HepG2 (cell line): ENCODE measurements at regions not wholly inside any gene's neighbourhood (a gene's known extent, or its start where the extent isn't known, plus 50 kb on each side); places are given as distances from the start of the nearest gene placed in this dataset.

Source experiments
- ETV5 ChIP-seq: IDR thresholded peaks from 2 replicates; pipeline ENCODE4 v1.6.1; 2018; ENCODE audit warnings: missing biosample characterization, missing genetic modification reagents, inconsistent platforms, borderline replicate concordance
- FOXK1 ChIP-seq: sonication (generic); formaldehyde crosslinking; IDR thresholded peaks from 2 replicates; pipeline ENCODE4 v1.4.0; 2020; ENCODE audit warnings: low read depth, missing genetic modification reagents, borderline replicate concordance
- HNF4G ChIP-seq, 2 experiments: sonication (generic) in 1 of 2; formaldehyde crosslinking in 1 of 2; IDR thresholded peaks; 2 replicates each; pipeline versions ENCODE4 v1.4.0 to v1.6.1; 2011 to 2020; ENCODE audit warnings: borderline replicate concordance in 2 of 2, low read depth in 2 of 2, mild to moderate bottlenecking in 2 of 2, low read length in 1 of 2, missing genetic modification reagents in 1 of 2, moderate library complexity in 1 of 2
- HNRNPL ChIP-seq: fragments of 200-400 bp; formaldehyde crosslinking; IDR thresholded peaks from 2 replicates; pipeline ENCODE4 v1.6.1; 2017; ENCODE audit warnings: mild to moderate bottlenecking, low read depth, low read length
- HOXA5 ChIP-seq: sonication (generic); formaldehyde crosslinking; IDR thresholded peaks from 2 replicates; pipeline ENCODE4 v1.4.0; 2020; ENCODE audit warnings: missing genetic modification reagents
- KDM4B ChIP-seq: sonication (generic); formaldehyde crosslinking; IDR thresholded peaks from 2 replicates; pipeline ENCODE4 v1.4.0; 2020; ENCODE audit warnings: missing genetic modification reagents
- MIXL1 ChIP-seq: IDR thresholded peaks from 2 replicates; pipeline ENCODE4 v1.6.1; 2016
- NFIC ChIP-seq: IDR thresholded peaks from 2 replicates; pipeline ENCODE4 v1.6.1; 2012; ENCODE audit warnings: mild to moderate bottlenecking, low read length, inconsistent platforms
- NONO ChIP-seq, 2 experiments: fragments of 450-650 bp in 1 of 2; sonication (generic) in 1 of 2; formaldehyde crosslinking in 1 of 2; IDR thresholded peaks in 1 of 2; conservative IDR thresholded peaks in 1 of 2; 2 replicates each; pipeline versions ENCODE4 v1.6.1 to v1.8.0; 2017 to 2022; ENCODE audit warnings: mild to moderate bottlenecking in 1 of 2, missing genetic modification reagents in 1 of 2, moderate library complexity in 1 of 2
- POLR2A ChIP-seq, 2 experiments: IDR thresholded peaks; 2 replicates each; pipeline ENCODE4 v1.6.1; 2011; ENCODE audit warnings: low read depth in 2 of 2, low read length in 2 of 2, mild to moderate bottlenecking in 1 of 2, moderate library complexity in 1 of 2; ENCODE audit not compliant: insufficient read depth in 1 of 2
- REXO4 ChIP-seq: sonication (generic); formaldehyde crosslinking; IDR thresholded peaks from 2 replicates; pipeline ENCODE4 v1.8.0; 2022; ENCODE audit warnings: missing genetic modification reagents, mild to moderate bottlenecking, borderline replicate concordance
- SOX13 ChIP-seq, 3 experiments: fragments of 450-650 bp in 1 of 3; sonication (generic) in 1 of 3; formaldehyde crosslinking in 1 of 3; IDR thresholded peaks in 2 of 3; conservative IDR thresholded peaks in 1 of 3; 2 replicates each; pipeline versions ENCODE4 v1.5.0 to v1.6.1; 2016 to 2020; ENCODE audit warnings: antibody characterized with exemption in 1 of 3, mild to moderate bottlenecking in 1 of 3, missing compliant biosample characterization in 1 of 3, missing genetic modification reagents in 1 of 3, moderate library complexity in 1 of 3
- TARDBP ChIP-seq: sonication (generic); formaldehyde crosslinking; IDR thresholded peaks from 2 replicates; pipeline ENCODE4 v1.8.0; 2022; ENCODE audit warnings: mild to moderate bottlenecking, missing genetic modification reagents
- ZFP82 ChIP-seq: sonication (generic); formaldehyde crosslinking; IDR thresholded peaks from 2 replicates; pipeline ENCODE4 v1.5.1; 2020; ENCODE audit warnings: mild to moderate bottlenecking, missing genetic modification reagents, borderline replicate concordance
- ZNF614 ChIP-seq: IDR thresholded peaks from 2 replicates; pipeline ENCODE4 v1.6.1; 2018; ENCODE audit warnings: missing biosample characterization, missing genetic modification reagents, inconsistent platforms, borderline replicate concordance
- ZNF773 ChIP-seq: sonication (generic); formaldehyde crosslinking; IDR thresholded peaks from 2 replicates; pipeline ENCODE4 v1.4.0; 2020; ENCODE audit warnings: missing genetic modification reagents, borderline replicate concordance
- TF ChIP-seq, protein P1 (sequence below): sonication (generic); formaldehyde crosslinking; conservative IDR thresholded peaks from 2 replicates; pipeline ENCODE4 v1.8.0; 2022; ENCODE audit warnings: low read depth, missing genetic modification reagents
- TF ChIP-seq, protein P2 (sequence below): sonication (generic); formaldehyde crosslinking; conservative IDR thresholded peaks from 2 replicates; pipeline ENCODE4 v1.4.0; 2020; ENCODE audit warnings: missing genetic modification reagents
- TF ChIP-seq, protein P3 (sequence below): sonication (generic); formaldehyde crosslinking; conservative IDR thresholded peaks from 2 replicates; pipeline ENCODE4 v1.4.0; 2020; ENCODE audit warnings: mild to moderate bottlenecking, missing genetic modification reagents, moderate library complexity

DNA sequence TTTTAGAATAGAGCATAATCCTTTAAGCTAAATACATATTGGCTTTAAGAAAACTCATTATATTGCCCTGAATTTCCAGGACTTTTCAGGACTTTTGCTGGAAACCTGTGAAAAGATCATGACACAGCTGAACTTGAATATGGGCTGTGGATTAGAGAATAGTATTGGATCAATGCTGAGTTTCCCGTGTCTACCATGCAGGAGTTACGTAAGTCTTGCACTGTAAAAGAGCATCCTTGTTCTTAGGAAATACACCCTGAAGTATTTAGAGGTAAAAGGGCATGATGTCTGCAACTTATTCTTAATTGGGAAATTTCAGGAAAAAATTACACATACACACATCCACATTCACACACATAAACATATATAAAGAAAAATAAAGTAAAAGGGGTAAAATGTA, 82.1 kb downstream of the ZFP36L2 start (continued):
- TF ChIP-seq, protein P1, sequence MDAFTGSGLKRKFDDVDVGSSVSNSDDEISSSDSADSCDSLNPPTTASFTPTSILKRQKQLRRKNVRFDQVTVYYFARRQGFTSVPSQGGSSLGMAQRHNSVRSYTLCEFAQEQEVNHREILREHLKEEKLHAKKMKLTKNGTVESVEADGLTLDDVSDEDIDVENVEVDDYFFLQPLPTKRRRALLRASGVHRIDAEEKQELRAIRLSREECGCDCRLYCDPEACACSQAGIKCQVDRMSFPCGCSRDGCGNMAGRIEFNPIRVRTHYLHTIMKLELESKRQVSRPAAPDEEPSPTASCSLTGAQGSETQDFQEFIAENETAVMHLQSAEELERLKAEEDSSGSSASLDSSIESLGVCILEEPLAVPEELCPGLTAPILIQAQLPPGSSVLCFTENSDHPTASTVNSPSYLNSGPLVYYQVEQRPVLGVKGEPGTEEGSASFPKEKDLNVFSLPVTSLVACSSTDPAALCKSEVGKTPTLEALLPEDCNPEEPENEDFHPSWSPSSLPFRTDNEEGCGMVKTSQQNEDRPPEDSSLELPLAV (CRISPR knock-in tag): no peak
- no peak for TF ChIP-seq ZFP82
- TF ChIP-seq REXO4 (CRISPR knock-in tag): no peak
- TF ChIP-seq ETV5 (CRISPR knock-in tag): peak; percentile 46; the same call in 1 of the 2 replicates
- peak; percentile 58; the same call in 1 of the 2 replicates for TF ChIP-seq NFIC
- no peak for TF ChIP-seq SOX13 (IDR thresholded peaks at IDR 0.05)
- peak in 1 of 2 experiments; percentile 30; a peak in 1 of 4 replicates for TF ChIP-seq SOX13 (CRISPR knock-in tag; conservative IDR thresholded peaks at IDR 0.05 in 1 of 2, IDR thresholded peaks at IDR 0.05 in 1 of 2)
- no peak for TF ChIP-seq HNRNPL
- TF ChIP-seq HOXA5: no peak
- peak; percentile 42; the same call in 1 of the 2 replicates for TF ChIP-seq FOXK1
- TF ChIP-seq NONO (IDR thresholded peaks at IDR 0.05): no peak
- TF ChIP-seq NONO (CRISPR knock-in tag; conservative IDR thresholded peaks at IDR 0.05): 0 out of 2 replicates have a peak, but pooled peaks have one; percentile 32
- no peak for TF ChIP-seq ZNF614 (CRISPR knock-in tag)
- TF ChIP-seq, protein P2, sequence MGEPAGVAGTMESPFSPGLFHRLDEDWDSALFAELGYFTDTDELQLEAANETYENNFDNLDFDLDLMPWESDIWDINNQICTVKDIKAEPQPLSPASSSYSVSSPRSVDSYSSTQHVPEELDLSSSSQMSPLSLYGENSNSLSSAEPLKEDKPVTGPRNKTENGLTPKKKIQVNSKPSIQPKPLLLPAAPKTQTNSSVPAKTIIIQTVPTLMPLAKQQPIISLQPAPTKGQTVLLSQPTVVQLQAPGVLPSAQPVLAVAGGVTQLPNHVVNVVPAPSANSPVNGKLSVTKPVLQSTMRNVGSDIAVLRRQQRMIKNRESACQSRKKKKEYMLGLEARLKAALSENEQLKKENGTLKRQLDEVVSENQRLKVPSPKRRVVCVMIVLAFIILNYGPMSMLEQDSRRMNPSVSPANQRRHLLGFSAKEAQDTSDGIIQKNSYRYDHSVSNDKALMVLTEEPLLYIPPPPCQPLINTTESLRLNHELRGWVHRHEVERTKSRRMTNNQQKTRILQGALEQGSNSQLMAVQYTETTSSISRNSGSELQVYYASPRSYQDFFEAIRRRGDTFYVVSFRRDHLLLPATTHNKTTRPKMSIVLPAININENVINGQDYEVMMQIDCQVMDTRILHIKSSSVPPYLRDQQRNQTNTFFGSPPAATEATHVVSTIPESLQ (CRISPR knock-in tag): no peak
- TF ChIP-seq MIXL1 (CRISPR knock-in tag): peak; percentile 26; the same call in 1 of the 2 replicates
- TF ChIP-seq, protein P3, sequence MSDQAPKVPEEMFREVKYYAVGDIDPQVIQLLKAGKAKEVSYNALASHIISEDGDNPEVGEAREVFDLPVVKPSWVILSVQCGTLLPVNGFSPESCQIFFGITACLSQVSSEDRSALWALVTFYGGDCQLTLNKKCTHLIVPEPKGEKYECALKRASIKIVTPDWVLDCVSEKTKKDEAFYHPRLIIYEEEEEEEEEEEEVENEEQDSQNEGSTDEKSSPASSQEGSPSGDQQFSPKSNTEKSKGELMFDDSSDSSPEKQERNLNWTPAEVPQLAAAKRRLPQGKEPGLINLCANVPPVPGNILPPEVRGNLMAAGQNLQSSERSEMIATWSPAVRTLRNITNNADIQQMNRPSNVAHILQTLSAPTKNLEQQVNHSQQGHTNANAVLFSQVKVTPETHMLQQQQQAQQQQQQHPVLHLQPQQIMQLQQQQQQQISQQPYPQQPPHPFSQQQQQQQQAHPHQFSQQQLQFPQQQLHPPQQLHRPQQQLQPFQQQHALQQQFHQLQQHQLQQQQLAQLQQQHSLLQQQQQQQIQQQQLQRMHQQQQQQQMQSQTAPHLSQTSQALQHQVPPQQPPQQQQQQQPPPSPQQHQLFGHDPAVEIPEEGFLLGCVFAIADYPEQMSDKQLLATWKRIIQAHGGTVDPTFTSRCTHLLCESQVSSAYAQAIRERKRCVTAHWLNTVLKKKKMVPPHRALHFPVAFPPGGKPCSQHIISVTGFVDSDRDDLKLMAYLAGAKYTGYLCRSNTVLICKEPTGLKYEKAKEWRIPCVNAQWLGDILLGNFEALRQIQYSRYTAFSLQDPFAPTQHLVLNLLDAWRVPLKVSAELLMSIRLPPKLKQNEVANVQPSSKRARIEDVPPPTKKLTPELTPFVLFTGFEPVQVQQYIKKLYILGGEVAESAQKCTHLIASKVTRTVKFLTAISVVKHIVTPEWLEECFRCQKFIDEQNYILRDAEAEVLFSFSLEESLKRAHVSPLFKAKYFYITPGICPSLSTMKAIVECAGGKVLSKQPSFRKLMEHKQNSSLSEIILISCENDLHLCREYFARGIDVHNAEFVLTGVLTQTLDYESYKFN (CRISPR knock-in tag): peak; percentile 72
- peak; percentile 53 for TF ChIP-seq HNF4G (IDR thresholded peaks at IDR 0.05; ENCODE audit: borderline replicate concordance, low read depth, low read length)
- TF ChIP-seq HNF4G (CRISPR knock-in tag; IDR thresholded peaks at IDR 0.05; ENCODE audit: borderline replicate concordance, low read depth): no peak
- no peak for TF ChIP-seq POLR2A (IDR thresholded peaks at IDR 0.05; ENCODE audit: insufficient read depth in 1 of 2, low read depth in 2 of 2, low read length in 2 of 2)
- TF ChIP-seq KDM4B (CRISPR knock-in tag): no peak
- TF ChIP-seq TARDBP: 0 out of 2 replicates have a peak, but pooled peaks have one; percentile 33
- no peak for TF ChIP-seq ZNF773 (CRISPR knock-in tag)
